GM10266 (cell line): ENCODE measurements at regions not wholly inside any gene's neighbourhood (a gene's known extent, or its start where the extent isn't known, plus 50 kb on each side); places are given as distances from the start of the nearest gene placed in this dataset.

Source experiments
- DNase-seq: peaks from one replicate; pipeline ENCODE4 v3.0.0; 2012; ENCODE audit errors: extremely low spot score
- TF ChIP-seq, protein P1 (sequence below): IDR thresholded peaks from 2 replicates; pipeline ENCODE4 v1.5.1; 2012; ENCODE audit warnings: mild to moderate bottlenecking, low read depth; ENCODE audit not compliant: control insufficient read depth, insufficient read depth; ENCODE audit errors: missing control alignments

DNA sequence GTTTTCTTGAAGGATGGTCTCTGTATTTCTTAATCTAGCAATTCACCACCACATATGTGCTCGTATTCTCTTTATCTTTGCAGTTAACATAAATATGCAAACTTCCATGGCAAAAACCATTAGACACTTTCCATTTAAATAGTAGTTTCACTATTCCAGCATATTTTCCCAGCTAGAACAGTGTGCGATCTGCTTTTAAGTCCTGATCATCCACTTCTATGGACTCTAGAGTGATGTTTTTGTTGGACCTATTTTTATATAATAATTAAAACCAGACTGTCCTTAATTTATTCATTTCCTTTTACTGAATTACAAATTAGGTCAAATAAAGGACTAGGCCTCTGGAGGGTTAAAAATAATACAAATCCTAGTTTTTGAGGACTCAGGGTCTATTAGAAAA is 418.4 kb upstream of the TRIB2 start:
- no peak for DNase-seq
- TF ChIP-seq, protein P1, sequence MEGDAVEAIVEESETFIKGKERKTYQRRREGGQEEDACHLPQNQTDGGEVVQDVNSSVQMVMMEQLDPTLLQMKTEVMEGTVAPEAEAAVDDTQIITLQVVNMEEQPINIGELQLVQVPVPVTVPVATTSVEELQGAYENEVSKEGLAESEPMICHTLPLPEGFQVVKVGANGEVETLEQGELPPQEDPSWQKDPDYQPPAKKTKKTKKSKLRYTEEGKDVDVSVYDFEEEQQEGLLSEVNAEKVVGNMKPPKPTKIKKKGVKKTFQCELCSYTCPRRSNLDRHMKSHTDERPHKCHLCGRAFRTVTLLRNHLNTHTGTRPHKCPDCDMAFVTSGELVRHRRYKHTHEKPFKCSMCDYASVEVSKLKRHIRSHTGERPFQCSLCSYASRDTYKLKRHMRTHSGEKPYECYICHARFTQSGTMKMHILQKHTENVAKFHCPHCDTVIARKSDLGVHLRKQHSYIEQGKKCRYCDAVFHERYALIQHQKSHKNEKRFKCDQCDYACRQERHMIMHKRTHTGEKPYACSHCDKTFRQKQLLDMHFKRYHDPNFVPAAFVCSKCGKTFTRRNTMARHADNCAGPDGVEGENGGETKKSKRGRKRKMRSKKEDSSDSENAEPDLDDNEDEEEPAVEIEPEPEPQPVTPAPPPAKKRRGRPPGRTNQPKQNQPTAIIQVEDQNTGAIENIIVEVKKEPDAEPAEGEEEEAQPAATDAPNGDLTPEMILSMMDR: no peak

DNA sequence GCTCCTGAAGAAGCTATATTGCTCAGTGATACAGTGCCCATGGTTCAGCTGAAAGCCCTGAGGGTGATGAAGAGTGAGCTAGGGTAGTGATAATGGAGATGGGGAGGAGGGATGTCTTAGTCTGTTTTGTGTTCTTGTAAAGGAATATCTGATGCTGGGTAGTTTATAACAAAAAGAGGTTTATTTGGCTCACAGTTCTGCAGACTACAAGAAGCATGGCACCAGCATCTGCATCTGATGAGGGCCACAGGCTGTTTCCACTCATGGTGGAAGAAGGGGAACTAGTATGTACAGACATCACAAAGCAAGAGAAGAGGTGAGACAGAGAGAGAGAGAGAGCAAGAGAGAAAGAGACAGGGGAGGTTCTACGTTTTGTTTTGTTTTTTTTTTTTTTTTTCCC is 417.3 kb upstream of the TRIB2 start:
- no peak for DNase-seq
- TF ChIP-seq, protein P1: no peak

DNA sequence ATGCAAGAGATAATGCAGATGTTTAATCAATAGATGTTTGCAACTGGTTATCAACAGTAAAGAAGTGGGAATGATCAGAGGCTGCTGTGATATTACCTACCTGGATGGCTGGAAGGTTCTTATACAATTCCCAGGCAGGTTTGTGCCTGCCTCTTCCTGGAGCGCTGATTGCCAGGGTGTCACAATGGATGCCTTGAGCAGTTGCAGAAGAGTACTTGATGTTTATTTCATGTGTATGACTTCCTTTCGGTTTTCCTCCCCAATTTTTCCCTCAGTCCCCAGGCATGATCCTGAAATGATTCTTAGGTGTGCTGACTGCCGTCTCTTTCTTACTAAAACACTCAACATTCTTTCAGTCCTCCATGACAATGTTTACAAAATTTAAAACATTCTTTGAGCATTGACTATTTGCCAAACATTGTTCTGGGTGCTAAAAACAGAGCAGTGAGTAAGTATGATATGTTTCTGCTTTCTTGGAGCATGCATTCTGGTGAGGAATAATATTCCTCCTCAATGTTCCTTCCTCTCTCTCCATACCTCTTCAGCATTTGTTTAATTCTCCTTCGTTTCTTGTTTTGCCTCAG is 416.6 kb upstream of the TRIB2 start:
- no peak for DNase-seq
- TF ChIP-seq, protein P1: no peak

DNA sequence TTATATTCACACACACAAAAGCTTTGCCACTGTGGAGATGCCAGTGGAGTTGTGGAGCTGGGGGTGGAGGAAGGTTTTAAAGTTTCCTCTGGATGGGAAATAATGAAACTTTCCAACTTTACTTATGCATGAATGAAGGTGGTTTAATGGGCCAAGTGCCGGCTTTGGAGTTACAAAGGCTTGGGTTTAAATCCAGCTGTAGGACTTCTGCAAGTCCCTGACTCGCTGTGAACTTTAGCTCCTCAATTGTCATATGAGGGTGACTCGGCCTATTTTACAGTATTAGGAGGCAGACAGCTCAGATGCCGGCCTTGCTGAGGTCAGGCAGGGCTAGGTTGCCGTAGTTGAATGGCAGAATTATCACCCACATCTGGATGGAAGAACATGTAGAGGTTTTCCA is 415.8 kb upstream of the TRIB2 start:
- no peak for DNase-seq
- TF ChIP-seq, protein P1: no peak

DNA sequence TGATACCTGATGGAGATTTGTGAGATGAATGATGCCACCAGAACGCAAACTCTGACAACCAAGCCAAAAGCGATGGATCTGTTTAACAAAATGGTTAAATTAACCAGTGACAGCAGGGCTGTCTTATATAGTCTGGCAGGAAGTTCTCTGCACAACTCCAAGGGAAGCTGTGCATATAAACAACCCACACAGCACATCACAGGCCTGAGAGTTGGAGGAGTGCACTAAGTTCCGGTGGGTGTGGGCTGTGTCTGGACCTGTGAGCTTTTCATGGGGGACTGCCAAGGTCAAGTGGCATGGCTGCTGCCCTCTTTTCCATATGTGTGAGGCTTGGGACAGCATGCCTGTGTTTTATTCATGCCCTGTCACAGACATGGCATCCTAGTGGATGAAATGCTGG is 414.6 kb upstream of the TRIB2 start:
- TF ChIP-seq, protein P1: no peak
- DNase-seq: no peak

DNA sequence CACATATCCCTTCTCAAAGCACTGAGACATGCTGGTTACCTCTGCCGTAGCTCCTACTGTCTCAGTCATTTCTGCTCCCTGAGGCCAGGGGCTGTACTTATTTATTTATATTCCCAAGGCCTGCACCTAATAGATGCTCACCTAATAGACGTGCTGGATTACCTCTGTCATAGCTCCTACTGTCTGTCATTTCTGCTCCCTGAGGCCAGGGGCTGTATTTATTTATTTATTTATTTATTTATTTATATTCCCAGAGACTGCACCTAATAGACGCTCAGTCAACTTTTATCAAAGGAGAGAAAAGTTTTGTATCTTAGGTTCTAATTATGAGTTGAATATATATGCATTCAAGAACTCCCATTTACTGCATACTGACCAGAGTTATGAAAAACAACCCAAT is 414.0 kb upstream of the TRIB2 start:
- no peak for DNase-seq
- TF ChIP-seq, protein P1: no peak

DNA sequence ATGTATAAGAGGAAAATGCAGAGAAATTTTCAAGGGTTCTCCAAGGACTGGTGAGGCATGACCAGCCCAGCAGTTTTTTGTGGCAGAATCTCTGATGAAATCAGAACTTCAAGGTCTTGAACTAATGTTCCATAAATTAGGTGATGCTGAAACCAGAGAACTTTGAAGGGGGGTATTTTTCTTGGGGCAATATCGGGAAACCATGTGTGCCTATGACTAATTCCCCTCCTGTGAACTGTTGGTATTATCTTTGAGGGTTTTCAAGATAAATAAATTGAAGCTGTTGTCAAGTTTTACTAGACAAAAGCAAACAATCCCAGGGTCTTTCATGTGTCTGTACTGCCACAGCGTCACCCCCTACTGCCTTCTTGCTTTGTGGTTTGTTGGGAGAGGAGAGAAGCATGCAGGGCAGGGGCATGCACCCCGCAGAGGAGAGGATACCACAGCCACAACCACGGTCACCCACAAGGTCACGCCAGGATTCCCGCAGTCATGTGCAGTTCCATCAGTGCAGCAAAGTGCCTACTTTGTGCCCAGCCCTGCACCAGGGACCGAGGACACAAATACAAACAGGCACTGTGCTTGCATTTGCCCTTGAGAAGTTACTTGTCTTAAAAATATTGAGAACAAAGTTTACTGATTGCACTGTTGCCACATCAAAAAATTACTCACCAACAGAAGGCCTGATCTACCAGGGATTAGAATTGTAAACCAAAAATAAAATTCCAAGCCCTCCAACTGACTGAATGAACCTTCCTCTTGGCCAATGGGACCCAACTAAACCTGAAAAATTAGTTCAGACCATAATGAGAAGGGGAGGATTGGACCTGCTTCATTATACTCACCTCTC is 413.3 kb upstream of the TRIB2 start:
- TF ChIP-seq, protein P1: no peak
- DNase-seq: no peak
